NOMO-1 (cell line): ENCODE measurements at regions not wholly inside any gene's neighbourhood (a gene's known extent, or its start where the extent isn't known, plus 50 kb on each side); places are given as distances from the start of the nearest gene placed in this dataset.

Experiments used
- DNase-seq, 2 experiments: peaks; one replicate each; lab custom pipeline; 2025; ENCODE audit not compliant: unreplicated experiment in 2 of 2; lab: John Stamatoyannopoulos, UW

DNA sequence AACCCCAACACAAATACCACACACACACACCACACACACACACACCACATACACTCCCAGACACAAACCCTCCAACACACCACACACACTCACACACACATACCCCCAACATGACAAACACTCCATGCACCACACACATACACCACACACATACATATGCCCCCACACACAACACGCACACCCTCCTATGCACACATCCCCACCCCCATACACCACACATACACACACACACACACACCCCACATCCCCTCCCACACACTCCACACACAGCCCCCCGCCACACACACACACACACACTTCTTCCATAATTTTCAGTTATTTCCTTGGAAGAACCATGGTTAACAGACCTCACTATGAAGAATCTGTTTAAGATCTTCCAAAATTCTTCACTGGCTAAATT is 173.5 kb upstream of the KCNIP4 start:
- DNase-seq: no peak

DNA sequence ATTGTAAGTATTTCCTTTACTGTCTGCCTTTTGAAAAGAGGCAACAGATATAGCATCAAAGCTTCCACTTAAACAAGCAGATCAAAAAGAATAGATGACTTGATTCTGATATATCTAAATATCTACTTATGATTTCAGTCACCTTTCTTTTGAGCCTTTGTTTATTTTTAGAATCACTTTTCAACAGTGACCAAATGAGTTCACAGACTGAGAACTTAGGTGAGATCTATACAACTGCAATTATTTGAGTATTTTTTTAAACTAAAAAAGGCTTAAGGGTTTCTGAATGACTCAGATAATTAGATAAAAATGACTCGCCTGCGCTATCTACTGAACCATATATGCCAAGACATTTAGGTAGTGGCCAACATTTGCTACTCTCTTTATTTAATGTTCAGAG is 166.7 kb upstream of the KCNIP4 start:
- no peak for DNase-seq

DNA sequence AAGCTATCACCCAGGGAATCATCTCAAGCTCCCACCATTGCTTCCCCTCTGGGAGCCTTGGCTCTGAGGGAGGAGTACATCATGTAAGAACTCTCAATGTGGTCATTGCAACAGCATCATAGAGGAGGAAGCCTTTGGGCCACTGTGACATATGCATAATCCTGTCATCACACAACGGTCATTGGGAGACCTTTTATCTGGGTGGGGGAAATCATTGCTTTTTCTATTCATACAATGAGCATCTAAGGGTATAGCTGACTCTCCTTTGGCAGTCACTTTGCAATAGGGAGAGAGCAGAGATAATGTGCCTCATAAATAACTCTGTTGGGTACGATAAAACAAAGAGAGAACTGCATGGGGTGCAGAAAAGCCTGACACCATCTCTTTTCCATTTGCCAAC is 155.2 kb upstream of the KCNIP4 start:
- DNase-seq: no peak

DNA sequence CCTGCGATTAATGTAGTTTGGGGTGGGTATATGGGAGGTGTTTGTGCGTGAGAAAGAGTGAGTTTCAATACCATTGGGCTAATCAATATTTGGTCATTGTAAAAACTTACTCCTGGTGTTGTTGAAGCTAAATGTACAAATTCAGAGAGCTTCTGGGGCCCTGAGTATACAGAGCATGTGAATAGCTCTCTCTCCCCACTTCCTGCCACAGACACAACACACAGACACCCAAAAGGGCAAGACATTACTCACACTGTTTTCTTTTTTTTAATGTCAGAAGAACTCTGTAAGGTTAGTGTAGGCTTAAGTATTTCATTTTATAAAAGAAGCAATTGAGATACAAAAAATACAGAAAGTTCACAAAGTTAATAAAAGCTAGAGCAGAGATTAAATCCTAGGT is 151.3 kb upstream of the KCNIP4 start:
- no peak for DNase-seq

DNA sequence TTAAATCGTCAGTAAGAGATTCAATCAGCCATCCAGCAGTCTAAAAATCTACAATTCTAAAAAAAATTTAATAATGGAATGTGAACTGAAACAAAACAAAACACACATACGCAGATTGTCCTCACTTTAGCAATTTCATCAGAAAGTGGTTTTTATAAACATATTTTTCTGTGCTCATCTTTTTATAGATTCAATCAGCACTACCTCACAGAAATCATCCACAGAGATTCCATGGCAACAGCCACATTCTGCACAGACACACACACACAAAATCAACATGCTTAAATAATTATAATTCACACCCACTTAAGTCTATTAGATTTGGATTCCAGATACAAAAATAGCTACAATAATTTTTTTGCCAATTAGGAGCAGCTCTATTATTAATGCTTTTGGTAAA is 149.0 kb upstream of the KCNIP4 start:
- no peak for DNase-seq

DNA sequence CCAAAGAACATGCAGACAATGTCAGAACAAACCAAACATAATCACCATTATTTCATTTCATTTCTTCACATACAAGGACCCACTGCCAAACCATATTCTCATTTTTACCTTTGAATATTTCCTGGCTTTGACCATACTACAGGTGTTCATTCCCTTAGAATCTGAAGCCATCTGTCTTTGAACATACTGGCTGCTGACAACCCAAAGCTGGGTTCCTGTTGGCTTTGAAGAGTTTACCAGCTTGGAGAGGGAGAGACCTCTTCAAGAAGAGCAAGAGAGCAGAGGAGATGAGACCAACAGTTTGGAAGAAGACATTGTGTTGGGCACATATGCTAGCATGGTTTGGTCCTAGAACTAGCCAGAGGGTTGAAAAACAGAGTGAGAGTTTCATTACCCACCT is 145.6 kb upstream of the KCNIP4 start:
- DNase-seq: no peak

DNA sequence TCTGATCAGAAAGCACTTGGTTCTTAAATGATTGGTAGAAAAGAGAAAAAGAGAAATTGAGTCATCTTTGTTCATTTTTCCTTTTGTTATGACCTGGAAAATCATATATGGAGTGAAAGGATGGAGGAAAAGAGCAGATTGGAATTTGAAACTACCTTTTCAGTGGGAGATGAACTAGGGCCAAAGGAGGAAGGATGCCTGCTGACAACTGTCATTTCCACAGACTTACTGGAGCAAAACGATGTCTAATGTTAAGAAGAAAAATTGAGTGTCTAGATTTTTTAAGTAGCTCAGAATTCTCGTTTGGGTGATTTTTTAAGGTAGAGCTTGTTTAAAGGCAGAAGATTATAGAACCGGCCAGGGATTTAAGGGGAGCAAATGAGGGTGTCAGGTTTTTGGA is 144.6 kb upstream of the KCNIP4 start:
- DNase-seq: no peak

DNA sequence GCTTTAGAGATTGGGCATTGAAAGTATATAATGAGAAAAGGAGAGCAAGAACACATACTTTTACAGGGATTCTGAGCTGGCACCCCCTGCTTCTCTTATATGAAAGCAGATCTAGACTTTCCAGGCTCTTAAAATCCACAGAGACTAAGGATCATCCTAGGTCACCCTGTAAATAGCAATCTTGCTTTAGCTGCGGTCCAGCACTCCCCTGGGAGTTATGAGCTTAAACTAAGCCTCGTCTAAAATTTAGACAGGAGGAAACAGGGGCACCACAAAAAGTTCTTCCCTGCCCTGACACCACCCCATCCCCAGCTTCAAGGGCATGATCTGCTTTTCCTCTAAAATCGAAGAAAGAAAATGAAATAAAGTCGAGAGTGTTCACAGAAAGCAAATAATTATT is 143.3 kb upstream of the KCNIP4 start:
- DNase-seq: no peak

DNA sequence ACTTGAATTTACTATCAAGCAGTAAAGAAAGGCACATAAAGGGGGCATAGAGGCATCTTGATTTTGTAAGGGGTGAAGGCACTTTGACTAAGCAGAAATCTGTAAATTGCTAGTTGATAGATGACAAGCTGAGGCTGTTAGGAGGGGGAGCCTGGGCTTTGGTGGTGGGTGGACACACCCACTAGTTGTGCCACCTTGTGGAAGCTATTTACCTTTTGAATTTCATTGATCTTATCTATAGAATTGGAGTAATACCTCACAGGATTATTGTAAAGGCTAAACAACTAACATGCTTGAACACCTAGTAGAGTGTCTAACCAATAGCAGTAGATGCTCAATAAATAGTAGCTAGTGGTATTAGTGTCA is 142.8 kb upstream of the KCNIP4 start:
- DNase-seq: no peak

DNA sequence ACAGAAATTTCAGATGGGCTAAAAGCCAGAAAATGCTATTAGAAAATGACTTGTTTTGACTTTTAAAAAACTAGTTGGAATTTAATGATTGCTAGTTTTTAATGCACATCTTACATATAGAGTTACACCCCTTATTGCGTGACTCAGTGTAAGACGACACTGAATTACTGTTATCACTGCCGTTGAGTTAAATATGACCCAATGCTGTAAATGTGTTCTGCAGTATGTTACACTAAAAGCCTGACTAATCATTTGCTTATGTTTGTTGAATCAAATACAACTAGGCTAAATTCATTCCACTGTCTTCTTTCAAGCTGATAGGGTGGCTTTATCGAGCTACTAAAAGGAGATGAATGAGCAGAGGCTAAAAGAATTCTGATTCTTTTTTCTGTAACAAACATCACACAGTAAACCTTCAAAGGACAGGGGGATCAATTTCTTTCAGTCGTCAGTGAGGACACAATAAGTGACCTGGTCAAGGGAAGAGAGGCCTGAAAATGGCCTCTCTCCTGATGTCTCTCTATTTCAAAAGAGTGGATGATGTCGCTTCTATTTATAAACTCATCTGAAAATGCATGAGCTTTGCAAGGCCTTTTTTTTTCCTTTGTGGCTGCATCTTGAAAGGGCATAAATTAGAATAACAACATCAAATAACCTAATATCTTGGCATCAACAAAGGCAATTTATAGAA is 142.2 kb upstream of the KCNIP4 start:
- DNase-seq: no peak

DNA sequence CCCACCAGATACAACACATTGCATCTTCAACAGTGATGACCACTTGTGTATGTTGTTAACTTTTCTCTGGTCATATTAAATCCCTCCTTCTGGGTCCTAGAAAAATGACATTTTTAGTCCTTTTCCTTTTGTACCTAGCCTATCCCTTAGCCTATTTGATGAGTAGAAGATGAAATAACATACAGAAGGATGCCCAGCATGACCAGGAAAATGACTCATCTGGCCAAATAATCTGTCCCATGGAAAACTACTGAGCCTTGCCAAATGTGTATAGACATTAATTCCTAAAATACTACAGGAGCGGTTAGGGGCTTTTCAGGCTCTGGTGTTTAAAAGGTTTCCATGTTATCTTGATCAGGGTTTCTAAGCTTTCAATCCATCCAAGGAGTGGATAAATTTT is 129.0 kb upstream of the KCNIP4 start:
- no peak for DNase-seq

DNA sequence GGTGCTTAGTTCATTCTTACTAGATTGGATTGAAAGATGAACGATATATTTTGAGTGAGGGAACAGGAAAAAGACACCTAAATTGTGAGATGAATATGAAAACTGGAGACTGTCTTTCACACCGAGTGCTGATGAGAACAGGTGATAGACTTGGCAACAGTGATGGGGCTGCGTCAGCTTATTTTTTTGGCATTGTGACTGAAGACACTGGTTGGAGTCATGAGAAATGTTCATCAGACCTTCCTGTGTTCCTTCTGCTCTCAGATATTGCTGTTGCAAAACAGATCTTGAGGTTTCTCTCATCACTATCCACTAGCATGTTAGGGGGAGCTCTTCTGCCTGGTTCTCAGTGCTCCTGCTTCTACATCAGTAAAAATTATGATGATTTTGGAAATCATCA is 124.2 kb upstream of the KCNIP4 start:
- DNase-seq: no peak

DNA sequence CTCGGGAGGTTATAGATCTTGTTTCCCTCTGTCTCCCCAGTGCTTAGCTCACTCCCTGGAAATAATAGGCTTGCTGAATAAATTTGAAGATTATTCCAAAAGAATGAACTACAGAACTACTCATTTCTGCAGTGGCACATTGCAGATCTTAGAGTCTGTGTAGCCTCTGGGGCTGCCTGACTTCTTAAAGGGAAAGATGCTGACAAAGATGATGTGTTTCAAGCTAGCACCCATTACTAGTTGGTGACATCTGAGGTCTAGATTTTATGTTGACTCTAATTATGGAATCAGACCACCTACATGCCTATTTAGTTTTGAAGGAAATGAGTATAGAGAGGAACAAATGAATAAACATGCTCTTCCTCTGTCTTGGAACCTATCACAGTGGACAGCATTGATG is 123.7 kb upstream of the KCNIP4 start:
- no peak for DNase-seq

DNA sequence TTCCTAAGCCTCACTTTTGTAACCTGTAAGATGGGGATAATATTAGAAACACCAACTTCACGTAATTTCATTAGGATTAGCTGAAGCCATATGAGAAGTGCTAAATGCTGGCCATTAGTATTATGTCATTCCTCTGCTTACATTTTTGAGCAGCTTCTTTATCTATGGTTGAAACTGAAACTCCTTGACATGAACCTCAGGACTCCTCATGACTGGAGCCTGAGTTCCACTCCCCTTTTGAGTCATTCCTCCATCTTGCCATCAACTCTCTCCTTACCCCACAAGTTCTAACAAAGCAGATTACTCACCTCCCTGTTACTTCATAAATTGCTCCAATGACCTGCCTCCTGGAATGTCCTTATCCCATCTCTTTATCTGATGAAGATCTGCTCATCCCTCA is 123.2 kb upstream of the KCNIP4 start:
- no peak for DNase-seq

DNA sequence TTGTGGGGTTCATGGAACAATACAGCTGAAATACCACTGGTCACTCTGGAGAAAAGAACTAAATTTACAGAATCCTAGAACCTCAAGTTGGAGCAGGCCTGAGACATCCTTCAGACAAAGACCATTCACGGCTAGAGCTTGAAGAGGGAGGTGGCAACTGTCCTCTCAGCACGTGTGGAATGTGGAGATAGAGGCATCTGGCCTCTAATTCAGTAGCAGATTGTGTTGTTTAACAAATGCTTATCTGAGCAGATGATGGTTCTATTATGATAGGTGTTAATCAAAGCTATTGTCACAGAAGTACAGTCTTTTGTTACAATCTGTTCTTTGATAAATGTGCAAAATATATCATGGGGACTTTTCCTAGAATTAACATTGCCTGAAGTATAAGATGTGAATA is 121.7 kb upstream of the KCNIP4 start:
- no peak for DNase-seq

DNA sequence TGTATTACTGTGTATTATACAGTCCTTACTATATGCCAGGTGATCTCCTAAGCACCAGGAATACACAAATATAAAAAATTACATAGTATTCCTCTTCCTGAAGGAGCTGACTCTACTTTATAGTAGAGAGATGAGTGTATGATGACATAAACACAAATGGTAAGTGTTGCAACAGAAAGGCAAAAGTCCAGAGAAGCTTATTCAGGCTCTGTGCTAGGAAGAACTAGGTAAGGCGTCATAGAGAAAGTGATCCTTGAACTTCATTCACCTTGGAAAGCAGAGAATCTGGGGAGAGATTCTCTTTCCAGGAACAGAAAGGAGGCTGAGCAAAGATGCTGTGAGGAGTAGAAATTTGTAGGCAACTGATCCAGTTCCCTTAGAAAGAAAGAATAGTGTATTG is 115.0 kb upstream of the KCNIP4 start:
- no peak for DNase-seq

DNA sequence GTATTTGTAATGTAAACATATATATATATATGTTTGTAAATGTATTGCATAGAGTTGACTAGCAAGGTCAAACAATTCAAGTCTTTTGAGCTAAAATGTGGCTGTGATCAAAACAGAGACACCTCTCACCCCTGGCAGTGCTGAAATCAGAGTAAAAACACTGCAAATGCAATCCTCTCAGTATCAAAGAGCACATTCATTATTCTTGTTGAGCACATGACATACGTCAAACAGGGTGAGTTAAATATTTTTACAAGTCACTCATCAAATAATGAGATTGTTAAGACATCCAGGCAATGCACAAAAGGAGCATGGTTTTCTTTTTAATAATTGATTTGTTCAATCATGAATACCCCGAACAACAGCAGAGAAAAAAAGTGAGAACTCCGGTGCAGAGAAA is 114.1 kb upstream of the KCNIP4 start:
- no peak for DNase-seq

DNA sequence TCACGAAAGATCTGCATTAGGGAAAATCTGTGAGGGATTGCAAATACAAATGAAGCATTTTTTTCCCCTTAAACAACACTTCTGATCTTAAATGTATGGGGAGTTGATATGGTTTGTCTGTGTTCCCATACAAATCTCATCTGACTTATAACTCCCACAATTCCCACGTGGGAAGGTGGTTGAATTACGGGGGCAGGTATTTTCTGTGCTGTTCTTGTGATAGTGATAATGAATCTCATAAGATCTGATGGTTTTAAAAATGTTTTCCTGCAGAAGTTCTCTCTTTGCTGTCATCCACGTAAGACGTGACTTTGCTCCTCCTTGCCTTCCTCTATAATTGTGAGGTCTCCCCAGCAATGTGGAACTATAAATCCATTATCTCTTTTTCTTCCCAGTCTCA is 107.4 kb upstream of the KCNIP4 start:
- no peak for DNase-seq

DNA sequence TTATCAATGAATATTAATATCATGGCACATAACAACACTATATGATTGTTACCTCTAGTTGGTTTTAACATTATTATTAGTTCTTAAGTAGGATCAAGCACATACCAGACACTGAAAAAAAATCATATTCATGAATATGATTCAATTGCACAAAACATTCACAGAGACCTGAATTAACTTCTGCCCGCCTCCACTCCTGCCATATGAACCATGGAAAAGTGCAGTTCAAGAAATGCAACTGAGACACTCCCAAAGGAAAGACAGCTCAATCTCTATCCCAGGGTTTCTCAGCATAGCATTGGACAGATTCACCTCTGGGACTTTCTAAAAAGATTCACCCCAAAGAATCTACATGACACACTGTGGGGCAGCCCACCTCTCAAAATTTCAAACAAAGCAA is 103.5 kb upstream of the KCNIP4 start:
- DNase-seq: no peak

DNA sequence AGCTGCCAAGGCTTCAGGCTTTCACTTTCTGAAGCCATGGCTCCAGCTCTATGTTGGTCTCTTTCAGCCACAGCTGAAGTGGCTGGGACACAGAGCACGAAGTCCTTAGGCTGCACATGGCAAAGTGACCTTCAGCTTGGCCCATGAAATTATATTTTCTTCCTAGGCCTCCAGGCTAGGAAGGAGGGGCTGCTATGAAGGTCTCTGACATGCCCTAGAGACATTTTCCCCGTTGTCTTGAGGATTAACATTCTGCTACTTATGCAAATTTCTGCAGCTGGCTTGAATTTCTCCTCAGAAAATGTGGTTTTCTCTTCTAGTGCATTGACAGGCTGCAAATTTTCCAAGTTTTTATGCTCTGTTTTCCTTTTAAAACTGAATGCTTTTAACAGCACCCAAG is 99.8 kb upstream of the KCNIP4 start:
- DNase-seq: no peak

DNA sequence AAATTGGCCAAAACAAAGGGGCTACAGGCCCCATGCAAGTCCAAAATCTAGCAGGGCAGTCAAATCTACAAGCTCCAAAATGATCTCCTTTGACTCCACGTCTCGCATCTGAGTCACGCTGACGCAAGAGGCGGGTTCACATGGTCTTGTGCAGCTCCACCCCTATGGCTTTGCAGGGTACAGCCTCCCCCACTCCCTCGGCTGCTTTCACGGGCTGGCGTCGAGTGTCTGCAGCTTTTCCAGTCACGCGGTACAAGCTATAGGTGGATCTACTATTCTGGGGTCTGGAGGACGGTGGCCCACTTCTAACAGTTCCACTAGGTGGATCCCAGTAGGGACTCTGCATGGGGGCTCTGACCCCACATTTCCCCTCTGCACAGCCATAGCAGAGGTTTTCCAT is 99.2 kb upstream of the KCNIP4 start:
- no peak for DNase-seq

DNA sequence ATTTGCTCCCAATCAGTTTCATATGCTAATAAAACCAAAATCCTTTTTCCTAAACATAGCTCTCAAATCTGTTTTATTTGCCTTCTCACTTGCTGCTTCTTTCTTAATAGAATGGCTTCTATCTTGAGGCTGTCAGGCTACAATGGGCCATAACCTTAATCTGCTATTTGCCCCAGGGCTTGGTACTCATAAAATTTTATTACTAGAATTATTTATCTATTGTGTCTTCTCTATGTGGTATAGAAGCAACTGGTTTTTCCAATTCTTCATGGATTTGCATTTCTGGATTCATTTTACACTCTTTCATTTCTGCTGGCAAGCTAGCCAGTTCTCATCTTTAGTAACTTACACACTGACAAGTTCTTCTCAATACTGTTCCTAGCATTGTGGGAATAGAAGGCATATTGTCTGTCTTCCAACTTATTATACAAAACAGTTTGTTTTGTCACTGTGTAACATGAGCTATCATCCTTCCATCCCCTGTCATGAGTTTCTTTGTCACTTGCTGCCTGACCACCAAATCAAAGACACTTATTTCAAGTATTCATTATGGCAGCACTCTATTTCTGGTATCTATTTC is 96.6 kb upstream of the KCNIP4 start:
- DNase-seq: no peak

DNA sequence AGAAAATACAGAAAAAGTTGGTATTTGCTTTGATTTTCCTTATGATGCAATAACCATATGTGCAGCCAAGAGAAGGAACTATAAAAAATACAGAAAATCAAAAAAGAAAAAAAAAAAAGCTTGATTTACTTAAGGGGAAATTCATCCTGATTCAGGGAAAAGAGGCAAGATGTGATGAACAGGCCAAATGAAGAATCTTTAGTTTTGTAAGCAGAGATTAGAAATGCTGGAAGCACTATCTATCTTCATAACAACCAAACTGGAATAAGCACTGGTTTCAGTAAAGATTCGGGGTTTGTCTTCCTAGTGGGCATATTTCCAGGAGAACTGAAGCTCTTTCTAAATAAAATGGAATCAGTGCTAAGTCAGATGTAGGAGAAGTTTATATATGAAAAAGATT is 82.9 kb upstream of the KCNIP4 start:
- no peak for DNase-seq
